Neuronal stem cell (in vitro differentiated cells): ENCODE measurements at regions not wholly inside any gene's neighbourhood (a gene's known extent, or its start where the extent isn't known, plus 50 kb on each side); places are given as distances from the start of the nearest gene placed in this dataset.

Experiments
- DNase-seq: peaks from one replicate; pipeline ENCODE4 v3.0.0-alpha.2; 2013; ENCODE audit warnings: low spot score
- H2AFZ ChIP-seq: one replicate; pipeline ENCODE4 v1.6.1; 2013; ENCODE audit warnings: mild to moderate bottlenecking, low read length, inconsistent platforms
- H2AK5ac ChIP-seq: 2 replicates; pipeline ENCODE4 v1.6.1; 2013; ENCODE audit warnings: low read depth, mild to moderate bottlenecking, inconsistent platforms, low read length, moderate library complexity, mixed read lengths
- H2BK120ac ChIP-seq: 2 replicates; pipeline ENCODE4 v1.6.1; 2013; ENCODE audit warnings: low read depth, mild to moderate bottlenecking, inconsistent platforms, low read length, moderate library complexity, mixed read lengths
- H2BK12ac ChIP-seq: one replicate; pipeline ENCODE4 v1.6.1; 2013; ENCODE audit warnings: low read length, inconsistent platforms
- H2BK15ac ChIP-seq: 2 replicates; pipeline ENCODE4 v1.6.1; 2013; ENCODE audit warnings: mild to moderate bottlenecking, low read length, inconsistent platforms, mixed read lengths
- H2BK5ac ChIP-seq: one replicate; pipeline ENCODE4 v1.6.1; 2013; ENCODE audit warnings: inconsistent platforms, mild to moderate bottlenecking, low read length, moderate library complexity
- H3K14ac ChIP-seq: one replicate; pipeline ENCODE4 v1.6.1; 2013; ENCODE audit warnings: low read length, inconsistent platforms
- H3K18ac ChIP-seq: 2 replicates; pipeline ENCODE4 v1.6.1; 2013; ENCODE audit warnings: low read length, inconsistent platforms
- H3K23ac ChIP-seq: 2 replicates; pipeline ENCODE4 v1.6.1; 2013; ENCODE audit warnings: low read depth, mild to moderate bottlenecking, mixed read lengths, low read length, inconsistent platforms; ENCODE audit not compliant: poor library complexity
- H3K27ac ChIP-seq: replicated peaks from 3 replicates; pipeline ENCODE4 v1.5.1; 2013; ENCODE audit warnings: low read length, inconsistent platforms
- H3K27me3 ChIP-seq, 3 experiments: 2 replicates each; pipeline ENCODE4 v1.6.1; 2013; ENCODE audit warnings: low read length in 3 of 3, mild to moderate bottlenecking in 2 of 3, inconsistent platforms in 1 of 3, low read depth in 1 of 3, mixed read lengths in 1 of 3, moderate library complexity in 1 of 3; ENCODE audit not compliant: control insufficient read depth in 3 of 3, insufficient read depth in 3 of 3
- H3K36me3 ChIP-seq, 2 donors: replicated peaks in 1 of 2; 2 replicates each; pipeline ENCODE4 v1.6.1; 2013; ENCODE audit warnings: low read length in 2 of 2; ENCODE audit not compliant: control insufficient read depth in 2 of 2, insufficient read depth in 2 of 2
- H3K4ac ChIP-seq: 2 replicates; pipeline ENCODE4 v1.6.1; 2013; ENCODE audit warnings: inconsistent platforms, mild to moderate bottlenecking, low read length, moderate library complexity
- H3K4me1 ChIP-seq, 2 donors: 1 replicate in 1 of 2; 2 replicates in 1 of 2; pipeline ENCODE4 v1.6.1; 2013; ENCODE audit warnings: low read length in 2 of 2, low read depth in 1 of 2; ENCODE audit not compliant: control insufficient read depth in 2 of 2, insufficient read depth in 1 of 2
- H3K4me2 ChIP-seq: one replicate; pipeline ENCODE4 v1.6.1; 2013; ENCODE audit warnings: mild to moderate bottlenecking, low read length, inconsistent platforms; ENCODE audit not compliant: insufficient read depth, poor library complexity, severe bottlenecking
- H3K4me3 ChIP-seq, 2 donors: 2 replicates each; pipeline ENCODE4 v1.5.1; 2013; ENCODE audit warnings: low read length in 2 of 2, mild to moderate bottlenecking in 2 of 2, inconsistent platforms in 1 of 2, moderate library complexity in 1 of 2
- H3K79me1 ChIP-seq: one replicate; pipeline ENCODE4 v1.6.1; 2013; ENCODE audit warnings: low read depth, mild to moderate bottlenecking, inconsistent platforms, low read length, moderate library complexity
- H3K9ac ChIP-seq: one replicate; pipeline ENCODE4 v1.6.1; 2013; ENCODE audit warnings: mild to moderate bottlenecking, low read depth, low read length, inconsistent platforms; ENCODE audit not compliant: poor library complexity
- H3K9me3 ChIP-seq, 2 donors: replicated peaks in 1 of 2; 2 replicates each; pipeline versions ENCODE3 to v1.6.1; 2013; ENCODE audit warnings: low read length in 2 of 2, mild to moderate bottlenecking in 2 of 2, inconsistent platforms in 1 of 2, low read depth in 1 of 2, mixed read lengths in 1 of 2, moderate library complexity in 1 of 2; ENCODE audit not compliant: control insufficient read depth in 2 of 2, insufficient read depth in 1 of 2
- H4K8ac ChIP-seq: one replicate; pipeline ENCODE4 v1.6.1; 2013; ENCODE audit warnings: low read depth, mild to moderate bottlenecking, inconsistent platforms, low read length, moderate library complexity
- H4K91ac ChIP-seq: one replicate; pipeline ENCODE4 v1.6.1; 2013; ENCODE audit warnings: low read length, low read depth, mild to moderate bottlenecking, inconsistent platforms; ENCODE audit not compliant: poor library complexity
- WGBS, 2 donors: extraction: QIAGEN DNeasy Blood & Tissue Kit; methylation state at CpG; one replicate each; pipeline ENCODE4 v1.1.7; 2013; ENCODE audit warnings: missing lambda C conversion rate in 2 of 2, mixed read lengths in 1 of 2; ENCODE audit not compliant: insufficient read length in 2 of 2, insufficient replicate concordance in 1 of 2; ENCODE audit errors: extremely low coverage in 2 of 2; 5-methylcytosine and 5-hydroxymethylcytosine counted together

DNA sequence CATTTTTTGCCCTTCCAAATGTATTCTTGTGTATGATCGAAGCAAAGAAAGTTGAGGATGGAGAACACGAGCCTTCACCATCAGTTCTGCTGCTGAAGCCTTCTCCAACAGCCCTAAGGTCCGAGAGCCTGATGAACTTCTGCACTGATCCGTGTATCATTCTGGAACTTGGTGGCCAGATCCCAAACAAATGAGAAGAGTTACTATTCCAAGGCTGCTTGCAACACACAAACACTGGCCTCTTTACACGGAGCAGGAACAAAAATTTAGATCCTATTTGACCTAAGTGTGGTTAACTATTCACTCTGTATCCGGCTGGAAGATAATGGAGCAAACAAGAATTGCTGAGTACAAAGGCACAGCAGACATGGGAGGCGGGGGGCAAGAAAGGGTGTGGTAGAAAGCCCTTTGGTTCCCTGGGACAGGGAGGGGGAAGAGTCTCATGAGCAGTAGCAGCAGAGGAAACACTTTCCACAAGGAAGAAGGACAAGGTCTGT, 282.9 kb downstream of the SOX9 start:
- Histone ChIP-seq H2BK120ac (no peak overlapping the region), H3K23ac (no peak overlapping the region), H3K9me3 (no peaks in the 10 kb centered on the region), H4K8ac (no peak overlapping the region), H3K9ac (no peak overlapping the region), H2BK5ac (no peak overlapping the region), H3K14ac (no peak overlapping the region), H3K4me2 (no peak overlapping the region), H3K79me1 (no peaks in the 10 kb centered on the region), H2BK15ac (no peak overlapping the region), H2BK12ac (no peak overlapping the region), H3K27me3 (no peaks in the 10 kb centered on the region), H3K4me1 (peaks cover 1 to 9% of the 10 kb centered on the region in 2 donors), H4K91ac (no peak overlapping the region), H3K36me3 (peaks cover 0 to 2% of the 10 kb centered on the region in 2 donors), H2AFZ (no peak overlapping the region), H3K27ac (no peak overlapping the region), H3K4ac (no peak overlapping the region), H2AK5ac (no peak overlapping the region), H3K4me3 (no peak overlapping the region), H3K18ac (no peak overlapping the region)
- DNase-seq: no peak
- no CpG with 5 or more reads among the region's 7 CpGs for WGBS, 2 donors

DNA sequence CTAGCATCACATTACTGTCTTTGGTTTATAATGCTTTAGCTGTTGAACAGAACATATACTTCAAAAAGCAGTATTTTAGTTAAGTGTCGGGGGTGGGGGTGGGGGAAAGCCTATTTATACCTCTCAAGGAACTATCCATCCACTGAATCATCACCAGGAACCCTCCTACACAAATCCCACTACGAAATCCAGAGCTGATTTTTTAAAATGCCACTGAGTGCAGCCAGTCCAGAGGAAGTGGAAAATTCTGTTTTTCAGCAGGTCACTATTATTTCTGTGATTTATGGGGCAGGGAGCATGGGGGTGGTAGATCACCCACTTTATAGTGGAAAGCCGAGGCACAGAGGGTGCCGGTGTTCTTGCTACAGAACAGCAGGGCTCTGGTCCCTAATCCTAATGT, 284.1 kb downstream of the SOX9 start:
- H4K8ac ChIP-seq: no peak overlapping the region
- WGBS, 2 donors: no CpG with 5 or more reads among the region's 4 CpGs
- no peak overlapping the region for H2AFZ ChIP-seq
- no peak overlapping the region for H3K27ac ChIP-seq
- peaks cover 1 to 9% of the 10 kb centered on the region in 2 donors for H3K4me1 ChIP-seq
- H2BK120ac ChIP-seq: no peak overlapping the region
- H3K23ac ChIP-seq: no peak overlapping the region
- no peak overlapping the region for H2AK5ac ChIP-seq
- no peaks in the 10 kb centered on the region for H3K79me1 ChIP-seq
- H3K4ac ChIP-seq: no peak overlapping the region
- no peak for DNase-seq
- H3K36me3 ChIP-seq: peaks cover 0 to 2% of the 10 kb centered on the region in 2 donors
- H3K9me3 ChIP-seq: no peaks in the 10 kb centered on the region
- H3K4me3 ChIP-seq: no peak overlapping the region
- H2BK12ac ChIP-seq: no peak overlapping the region
- no peak overlapping the region for H3K18ac ChIP-seq
- H4K91ac ChIP-seq: no peak overlapping the region
- no peak overlapping the region for H3K4me2 ChIP-seq
- no peak overlapping the region for H2BK15ac ChIP-seq
- no peak overlapping the region for H3K14ac ChIP-seq
- H3K27me3 ChIP-seq: no peaks in the 10 kb centered on the region
- no peak overlapping the region for H3K9ac ChIP-seq
- no peak overlapping the region for H2BK5ac ChIP-seq

DNA sequence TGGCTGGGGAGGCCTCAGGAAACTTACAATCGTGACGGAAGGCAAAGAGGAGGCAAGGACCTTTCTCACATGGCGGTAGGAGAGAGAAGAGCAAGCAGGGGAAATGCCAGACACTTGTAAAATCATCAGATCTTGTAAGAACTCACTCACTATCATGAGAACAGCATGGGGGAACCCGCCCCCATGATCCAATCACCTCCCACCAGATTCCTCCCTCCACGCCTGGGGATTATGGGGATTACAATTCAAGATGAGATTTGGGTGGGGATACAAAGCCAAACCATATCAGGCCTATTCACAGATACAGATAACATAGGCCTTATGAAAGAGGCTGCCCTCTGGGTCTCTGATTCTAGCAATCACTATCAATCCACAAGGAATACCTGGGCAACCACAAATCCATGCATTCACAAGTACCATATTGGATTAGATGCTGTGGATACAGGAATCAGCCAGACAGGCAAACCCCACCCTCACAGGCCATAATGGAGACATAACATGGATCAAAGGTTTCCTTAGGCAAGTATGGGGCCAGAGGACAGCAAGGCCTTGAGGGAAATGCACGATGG, 284.9 kb downstream of the SOX9 start:
- H2AFZ ChIP-seq: no peak overlapping the region
- H3K18ac ChIP-seq: no peak overlapping the region
- H2AK5ac ChIP-seq: no peak overlapping the region
- no peak for DNase-seq
- H3K4me1 ChIP-seq: peaks cover 1 to 9% of the 10 kb centered on the region in 2 donors
- no peaks in the 10 kb centered on the region for H3K27me3 ChIP-seq
- H3K9ac ChIP-seq: no peak overlapping the region
- no peak overlapping the region for H4K8ac ChIP-seq
- H4K91ac ChIP-seq: no peak overlapping the region
- no peak overlapping the region for H2BK12ac ChIP-seq
- H3K4me3 ChIP-seq: no peak overlapping the region
- no peak overlapping the region for H2BK120ac ChIP-seq
- no peak overlapping the region for H3K4me2 ChIP-seq
- no peak overlapping the region for H2BK15ac ChIP-seq
- H3K23ac ChIP-seq: no peak overlapping the region
- no peak overlapping the region for H3K27ac ChIP-seq
- H3K9me3 ChIP-seq: no peaks in the 10 kb centered on the region
- H3K36me3 ChIP-seq: peaks cover 0 to 2% of the 10 kb centered on the region in 2 donors
- H2BK5ac ChIP-seq: no peak overlapping the region
- H3K79me1 ChIP-seq: no peaks in the 10 kb centered on the region
- no peak overlapping the region for H3K4ac ChIP-seq
- H3K14ac ChIP-seq: no peak overlapping the region
- no CpG with 5 or more reads among the region's 6 CpGs for WGBS, 2 donors

DNA sequence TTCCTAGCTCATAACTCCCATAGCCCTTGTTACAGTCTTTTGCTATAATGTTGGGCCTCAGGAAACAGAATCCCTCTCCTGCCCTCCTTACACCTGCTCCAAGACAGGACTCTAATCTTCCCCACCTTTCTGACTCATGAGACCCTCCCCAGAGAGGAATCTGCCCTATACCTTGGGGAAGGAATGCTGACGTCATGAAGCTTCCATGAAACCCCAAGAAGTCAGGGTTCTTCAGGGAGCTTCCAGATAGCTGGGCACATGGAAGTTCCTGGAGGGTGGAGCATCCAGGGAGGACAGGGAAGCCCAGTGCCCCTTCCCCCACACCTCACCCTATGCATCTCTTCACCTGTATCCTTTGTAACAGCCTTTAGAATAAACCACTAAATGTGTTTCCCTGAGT, 285.7 kb downstream of the SOX9 start:
- peaks cover 5 to 9% of the 10 kb centered on the region in 2 donors for H3K4me1 ChIP-seq
- no peak overlapping the region for H2BK5ac ChIP-seq

More for the DNA sequence above, 285.7 kb downstream of the SOX9 start:
- Histone ChIP-seq H2AFZ (no peak overlapping the region), H3K79me1 (no peaks in the 10 kb centered on the region), H4K8ac (no peak overlapping the region), H3K4me2 (no peak overlapping the region), H3K36me3 (peaks cover 0 to 2% of the 10 kb centered on the region in 2 donors), H3K27me3 (no peaks in the 10 kb centered on the region), H3K9me3 (no peaks in the 10 kb centered on the region), H4K91ac (no peak overlapping the region), H3K27ac (no peak overlapping the region), H3K18ac (no peak overlapping the region), H2BK15ac (no peak overlapping the region), H3K4me3 (no peak overlapping the region), H3K4ac (no peak overlapping the region), H2BK12ac (no peak overlapping the region), H3K14ac (no peak overlapping the region), H3K23ac (no peak overlapping the region), H2AK5ac (no peak overlapping the region), H3K9ac (no peak overlapping the region), H2BK120ac (no peak overlapping the region)
- no peak for DNase-seq
- no CpG with 5 or more reads among the region's 1 CpG for WGBS, 2 donors
